ENCODE measurements at regions not wholly inside any gene's neighbourhood (a gene's known extent, or its start where the extent isn't known, plus 50 kb on each side); places are given as distances from the start of the nearest gene placed in this dataset.

GRCh38 chr9:78144008-78144381 lies 91.9 kb upstream of the CEP78 start:
- Histone ChIP-seq H3K9me3 (ENCODE audit: control insufficient read depth, insufficient read depth, low read length) (peaks cover 6% of the 10 kb centered on the region; the same call in 1 of the 2 replicates), H3K27me3 (ENCODE audit: control insufficient read depth, insufficient read depth, low read length) (no peaks in the 10 kb centered on the region), H2AK9ac (replicated peaks; ENCODE audit: low read depth, low read length, poor library complexity) (no peak overlapping the region), H3K27ac (ENCODE audit: insufficient read depth, low read length) (no peak overlapping the region), H3K23ac (ENCODE audit: low read depth, low read length) (no peak overlapping the region), H2AFZ (replicated peaks; ENCODE audit: low read length, poor library complexity) (no peak overlapping the region), H2BK20ac (ENCODE audit: low read depth, low read length) (no peak overlapping the region), H2BK15ac (ENCODE audit: low read depth, low read length) (no peak overlapping the region), H3K4ac (ENCODE audit: low read depth, low read length) (no peak overlapping the region), H4K8ac (ENCODE audit: low read depth in 2 of 2, low read length in 2 of 2) (no peak overlapping the region), H3K36me3 (ENCODE audit: control insufficient read depth, insufficient read depth, low read length) (no peaks in the 10 kb centered on the region), H3K18ac (ENCODE audit: low read depth, low read length) (no peak overlapping the region), H3K9ac (ENCODE audit: low read depth, low read length) (no peak overlapping the region), H3K4me1 (ENCODE audit: control insufficient read depth, insufficient read depth, low read length) (no peaks in the 10 kb centered on the region), H3K9me1 (ENCODE audit: insufficient read depth, low read length) (no peaks in the 10 kb centered on the region), H4K5ac (ENCODE audit: low read depth, low read length) (no peak overlapping the region), H2AK5ac (ENCODE audit: low read depth, low read length) (no peak overlapping the region), H3K56ac (ENCODE audit: extremely low read depth, insufficient read depth, low read length) (no peak overlapping the region), H4K20me1 (ENCODE audit: insufficient read depth, low read length) (no peaks in the 10 kb centered on the region), H3K14ac (replicated peaks; ENCODE audit: low read depth, low read length) (no peak overlapping the region), H2BK5ac (ENCODE audit: low read depth, low read length, poor library complexity, severe bottlenecking) (no peak overlapping the region), H4K91ac (ENCODE audit: insufficient read depth, low read depth, low read length) (no peak overlapping the region), H3K79me1 (ENCODE audit: low read depth in 1 of 2, low read length in 2 of 2) (no peaks in the 10 kb centered on the region), H3K4me3 (ENCODE audit: insufficient read depth, low read depth, low read length) (no peak overlapping the region), H3K4me2 (ENCODE audit: low read depth, low read length) (no peak overlapping the region), H2BK120ac (ENCODE audit: low read depth, low read length) (no peak overlapping the region)
- DNase-seq: no peak
- intact Hi-C loops (cut with micrococcal nuclease): loop anchor here (10.0 kb wide), 1 partner anchor 91 kb away; the partner anchor contains the start of gene CEP78
- BruUV-seq (replicated peaks): no TSS peak
- WGBS, 2 experiments (ENCODE audit: extremely low coverage in 2 of 2, insufficient read length in 1 of 2): no CpG with 5 or more reads among the region's 1 CpG
- CTCF ChIA-PET: no interaction called here
- POLR2A ChIA-PET (ENCODE audit: unreplicated experiment): no interaction called here
- no peak for ATAC-seq (ENCODE audit: low read depth)
- dilution Hi-C loops (cut with HindIII; ENCODE audit: low sequenced_read_pairs, unreplicated experiment): no loop called here
- in situ Hi-C loops (cut with MboI; ENCODE audit: low sequenced_read_pairs): no loop called here
- no peak for TF ChIP-seq MAZ (IDR thresholded peaks at IDR 0.05; ENCODE audit: borderline replicate concordance, low read depth, low read length)
- TF ChIP-seq CHD1 (IDR thresholded peaks at IDR 0.05; ENCODE audit: low read depth, low read length): no peak
- no peak for TF ChIP-seq NFE2L2 (IDR thresholded peaks at IDR 0.05; ENCODE audit: low read depth, low read length)
- TF ChIP-seq MXI1 (IDR thresholded peaks at IDR 0.05; ENCODE audit: borderline replicate concordance, low read depth, low read length): no peak
- TF ChIP-seq, protein P1, sequence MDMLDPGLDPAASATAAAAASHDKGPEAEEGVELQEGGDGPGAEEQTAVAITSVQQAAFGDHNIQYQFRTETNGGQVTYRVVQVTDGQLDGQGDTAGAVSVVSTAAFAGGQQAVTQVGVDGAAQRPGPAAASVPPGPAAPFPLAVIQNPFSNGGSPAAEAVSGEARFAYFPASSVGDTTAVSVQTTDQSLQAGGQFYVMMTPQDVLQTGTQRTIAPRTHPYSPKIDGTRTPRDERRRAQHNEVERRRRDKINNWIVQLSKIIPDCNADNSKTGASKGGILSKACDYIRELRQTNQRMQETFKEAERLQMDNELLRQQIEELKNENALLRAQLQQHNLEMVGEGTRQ (IDR thresholded peaks at IDR 0.05; ENCODE audit: low read depth, low read length): no peak
- no peak for TF ChIP-seq RCOR1 (IDR thresholded peaks at IDR 0.05; ENCODE audit: insufficient replicate concordance, low read length)
- TF ChIP-seq, protein P2, sequence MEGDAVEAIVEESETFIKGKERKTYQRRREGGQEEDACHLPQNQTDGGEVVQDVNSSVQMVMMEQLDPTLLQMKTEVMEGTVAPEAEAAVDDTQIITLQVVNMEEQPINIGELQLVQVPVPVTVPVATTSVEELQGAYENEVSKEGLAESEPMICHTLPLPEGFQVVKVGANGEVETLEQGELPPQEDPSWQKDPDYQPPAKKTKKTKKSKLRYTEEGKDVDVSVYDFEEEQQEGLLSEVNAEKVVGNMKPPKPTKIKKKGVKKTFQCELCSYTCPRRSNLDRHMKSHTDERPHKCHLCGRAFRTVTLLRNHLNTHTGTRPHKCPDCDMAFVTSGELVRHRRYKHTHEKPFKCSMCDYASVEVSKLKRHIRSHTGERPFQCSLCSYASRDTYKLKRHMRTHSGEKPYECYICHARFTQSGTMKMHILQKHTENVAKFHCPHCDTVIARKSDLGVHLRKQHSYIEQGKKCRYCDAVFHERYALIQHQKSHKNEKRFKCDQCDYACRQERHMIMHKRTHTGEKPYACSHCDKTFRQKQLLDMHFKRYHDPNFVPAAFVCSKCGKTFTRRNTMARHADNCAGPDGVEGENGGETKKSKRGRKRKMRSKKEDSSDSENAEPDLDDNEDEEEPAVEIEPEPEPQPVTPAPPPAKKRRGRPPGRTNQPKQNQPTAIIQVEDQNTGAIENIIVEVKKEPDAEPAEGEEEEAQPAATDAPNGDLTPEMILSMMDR (conservative IDR thresholded peaks at IDR 0.05; ENCODE audit: low read depth, low read length): no peak
- TF ChIP-seq, protein P3, sequence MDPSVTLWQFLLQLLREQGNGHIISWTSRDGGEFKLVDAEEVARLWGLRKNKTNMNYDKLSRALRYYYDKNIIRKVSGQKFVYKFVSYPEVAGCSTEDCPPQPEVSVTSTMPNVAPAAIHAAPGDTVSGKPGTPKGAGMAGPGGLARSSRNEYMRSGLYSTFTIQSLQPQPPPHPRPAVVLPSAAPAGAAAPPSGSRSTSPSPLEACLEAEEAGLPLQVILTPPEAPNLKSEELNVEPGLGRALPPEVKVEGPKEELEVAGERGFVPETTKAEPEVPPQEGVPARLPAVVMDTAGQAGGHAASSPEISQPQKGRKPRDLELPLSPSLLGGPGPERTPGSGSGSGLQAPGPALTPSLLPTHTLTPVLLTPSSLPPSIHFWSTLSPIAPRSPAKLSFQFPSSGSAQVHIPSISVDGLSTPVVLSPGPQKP (IDR thresholded peaks at IDR 0.05; ENCODE audit: borderline replicate concordance, low read depth, low read length): no peak
- no peak for TF ChIP-seq BHLHE40 (IDR thresholded peaks at IDR 0.05; ENCODE audit: low read depth, low read length)
- TF ChIP-seq CEBPB (IDR thresholded peaks at IDR 0.05; ENCODE audit: low read depth, low read length): no peak
- no peak for TF ChIP-seq POLR2A (IDR thresholded peaks at IDR 0.05; ENCODE audit: low read depth, low read length)
- no peak for TF ChIP-seq FOS (IDR thresholded peaks at IDR 0.05; ENCODE audit: low read depth, low read length)
- no peak for TF ChIP-seq RFX5 (IDR thresholded peaks at IDR 0.05; ENCODE audit: low read depth, low read length)
- no peak for TF ChIP-seq SMC3 (IDR thresholded peaks at IDR 0.05; ENCODE audit: low read depth, low read length)
- TF ChIP-seq MAFK (IDR thresholded peaks at IDR 0.05; ENCODE audit: low read depth, low read length): no peak
- TF ChIP-seq RAD21 (IDR thresholded peaks at IDR 0.05; ENCODE audit: low read length): no peak

All from IMR-90 (cell line).